WTC11 (cell line): ENCODE measurements at regions not wholly inside any gene's neighbourhood (a gene's known extent, or its start where the extent isn't known, plus 50 kb on each side); places are given as distances from the start of the nearest gene placed in this dataset.

Experiments
- ATAC-seq: fragments of 200-7000 bp; cut with Tn5 transposase; 2 replicates; pipeline ENCODE4 v1.10.0; 2021; ENCODE audit warnings: mild to moderate bottlenecking, moderate library complexity
- CTCF ChIA-PET: fragments of 300-600 bp; sonication (Branson Sonifier 250); formaldehyde crosslinking; loops from one replicate; lab custom pipeline; 2021; ENCODE audit warnings: antibody characterized with exemption; lab: Charles Lee
- POLR2A ChIA-PET: fragments of 350-600 bp; sonication (Branson Sonifier 250); formaldehyde crosslinking; loops from one replicate; lab custom pipeline; 2021; ENCODE audit warnings: antibody characterized with exemption; lab: Charles Lee
- DNase-seq: peaks from one replicate; pipeline ENCODE4 v3.0.0; 2021; ENCODE audit warnings: low spot score
- H3K27ac Mint-ChIP-seq: 2 replicates; pipeline ENCODE4 v1.8.0; 2021; ENCODE audit warnings: mixed read lengths
- H3K27me3 Mint-ChIP-seq: 2 replicates; pipeline ENCODE4 v1.8.0; 2021; ENCODE audit warnings: low read depth, mild to moderate bottlenecking, moderate library complexity, mixed read lengths
- H3K36me3 Mint-ChIP-seq: 2 replicates; pipeline ENCODE4 v1.8.0; 2021; ENCODE audit warnings: mixed read lengths
- H3K4me1 Mint-ChIP-seq: 2 replicates; pipeline ENCODE4 v1.8.0; 2022; ENCODE audit warnings: mixed read lengths
- H3K4me3 Mint-ChIP-seq: 2 replicates; pipeline ENCODE4 v1.8.0; 2021; ENCODE audit warnings: mild to moderate bottlenecking, moderate library complexity, mixed read lengths
- H3K9me3 Mint-ChIP-seq: 2 replicates; pipeline ENCODE4 v1.8.0; 2021; ENCODE audit warnings: mixed read lengths
- ATF2 ChIP-seq: sonication (generic); formaldehyde crosslinking; IDR thresholded peaks from 2 replicates; pipeline ENCODE4 v1.8.1; 2022; ENCODE audit warnings: low read depth, missing genetic modification reagents, borderline replicate concordance
- E2F1 ChIP-seq: sonication (generic); formaldehyde crosslinking; IDR thresholded peaks from 2 replicates; pipeline ENCODE4 v1.8.0; 2022; ENCODE audit warnings: mild to moderate bottlenecking, missing genetic modification reagents
- KAT7 ChIP-seq: sonication (generic); formaldehyde crosslinking; IDR thresholded peaks from 2 replicates; pipeline ENCODE4 v1.8.1; 2023; ENCODE audit warnings: missing genetic modification reagents, mild to moderate bottlenecking, borderline replicate concordance
- MYBL2 ChIP-seq: sonication (generic); formaldehyde crosslinking; IDR thresholded peaks from 2 replicates; pipeline ENCODE4 v1.8.1; 2023; ENCODE audit warnings: mild to moderate bottlenecking, moderate library complexity, missing genetic modification reagents
- NFATC4 ChIP-seq: fragments of 250-450 bp; sonication (Bioruptor Pico); IDR thresholded peaks from 2 replicates; pipeline ENCODE4 v1.9.0; 2021; ENCODE audit warnings: mild to moderate bottlenecking
- NR3C1 ChIP-seq: sonication (generic); formaldehyde crosslinking; conservative IDR thresholded peaks from 2 replicates; pipeline ENCODE4 v1.8.1; 2023; ENCODE audit warnings: low read depth, mild to moderate bottlenecking, missing genetic modification reagents
- PRDM15 ChIP-seq: sonication (generic); formaldehyde crosslinking; IDR thresholded peaks from 2 replicates; pipeline ENCODE4 v1.8.0; 2022; ENCODE audit warnings: missing genetic modification reagents
- ZNF425 ChIP-seq: fragments of 250-450 bp; sonication (Bioruptor Pico); conservative IDR thresholded peaks from 2 replicates; pipeline ENCODE4 v1.9.0; 2021; ENCODE audit warnings: mild to moderate bottlenecking
- TF ChIP-seq, protein P1 (sequence below): sonication (generic); formaldehyde crosslinking; IDR thresholded peaks from 2 replicates; pipeline ENCODE4 v1.8.0; 2022; ENCODE audit warnings: mild to moderate bottlenecking, missing genetic modification reagents
- TF ChIP-seq, protein P2 (sequence below): sonication (generic); formaldehyde crosslinking; IDR thresholded peaks from 2 replicates; pipeline ENCODE4 v1.8.1; 2023; ENCODE audit warnings: mild to moderate bottlenecking, missing genetic modification reagents
- TF ChIP-seq, protein P3 (sequence below): fragments of 250-450 bp; sonication (Bioruptor Pico); IDR thresholded peaks from 2 replicates; pipeline ENCODE4 v2.1.2; 2022; ENCODE audit warnings: mild to moderate bottlenecking, moderate library complexity
- TF ChIP-seq, protein P4 (sequence below): fragments of 250-450 bp; sonication (Bioruptor Pico); IDR thresholded peaks from 2 replicates; pipeline ENCODE4 v1.9.0; 2021; ENCODE audit warnings: mild to moderate bottlenecking
- TF ChIP-seq, protein P5 (sequence below): sonication (generic); formaldehyde crosslinking; IDR thresholded peaks from 2 replicates; pipeline ENCODE4 v1.8.1; 2022; ENCODE audit warnings: mild to moderate bottlenecking, missing genetic modification reagents, moderate library complexity, borderline replicate concordance

DNA sequence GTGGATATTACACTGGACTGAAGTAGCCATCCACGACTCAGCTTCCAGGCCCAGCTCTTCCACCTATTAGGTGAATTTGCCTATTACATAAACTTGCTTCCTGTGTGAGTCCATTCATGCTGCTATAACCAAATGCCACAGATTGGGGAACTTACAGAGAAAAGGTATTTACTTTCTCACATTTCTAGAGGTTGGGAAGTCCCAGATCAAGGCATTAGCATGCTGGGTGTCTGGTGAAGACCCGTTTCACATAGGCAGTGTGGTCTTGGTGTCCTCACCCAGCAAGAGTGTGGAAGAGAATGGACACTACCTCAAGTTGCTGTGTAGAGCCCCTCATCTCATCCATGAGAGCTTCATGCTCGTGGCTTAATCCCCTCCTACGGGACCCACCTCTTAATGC, 282.6 kb downstream of the IRX1 start (continued):
- TF ChIP-seq E2F1 (CRISPR knock-in tag): no peak
- no peak for TF ChIP-seq PRDM15 (CRISPR knock-in tag)
- TF ChIP-seq MYBL2 (CRISPR knock-in tag): no peak
- TF ChIP-seq KAT7 (CRISPR knock-in tag): no peak
- TF ChIP-seq, protein P1, sequence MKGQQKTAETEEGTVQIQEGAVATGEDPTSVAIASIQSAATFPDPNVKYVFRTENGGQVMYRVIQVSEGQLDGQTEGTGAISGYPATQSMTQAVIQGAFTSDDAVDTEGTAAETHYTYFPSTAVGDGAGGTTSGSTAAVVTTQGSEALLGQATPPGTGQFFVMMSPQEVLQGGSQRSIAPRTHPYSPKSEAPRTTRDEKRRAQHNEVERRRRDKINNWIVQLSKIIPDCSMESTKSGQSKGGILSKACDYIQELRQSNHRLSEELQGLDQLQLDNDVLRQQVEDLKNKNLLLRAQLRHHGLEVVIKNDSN (CRISPR knock-in tag): no peak

- no peaks in the 10 kb centered on the region for H3K4me1 Mint-ChIP-seq
- no peaks in the 10 kb centered on the region for H3K36me3 Mint-ChIP-seq
- POLR2A ChIA-PET: no interaction called here
- H3K27me3 Mint-ChIP-seq: no peaks in the 10 kb centered on the region
- H3K27ac Mint-ChIP-seq: no peak overlapping the region
- no peak for TF ChIP-seq NR3C1 (CRISPR knock-in tag)
- CTCF ChIA-PET: no interaction called here
- ATAC-seq (no peak), DNase-seq (no peak)
- peaks cover 3% of the 10 kb centered on the region; the same call in 1 of the 2 replicates for H3K9me3 Mint-ChIP-seq
- no peak overlapping the region for H3K4me3 Mint-ChIP-seq
Measured at GRCh38 chr5:3883040-3883439, 287.4 kb downstream of the IRX1 start.

DNA sequence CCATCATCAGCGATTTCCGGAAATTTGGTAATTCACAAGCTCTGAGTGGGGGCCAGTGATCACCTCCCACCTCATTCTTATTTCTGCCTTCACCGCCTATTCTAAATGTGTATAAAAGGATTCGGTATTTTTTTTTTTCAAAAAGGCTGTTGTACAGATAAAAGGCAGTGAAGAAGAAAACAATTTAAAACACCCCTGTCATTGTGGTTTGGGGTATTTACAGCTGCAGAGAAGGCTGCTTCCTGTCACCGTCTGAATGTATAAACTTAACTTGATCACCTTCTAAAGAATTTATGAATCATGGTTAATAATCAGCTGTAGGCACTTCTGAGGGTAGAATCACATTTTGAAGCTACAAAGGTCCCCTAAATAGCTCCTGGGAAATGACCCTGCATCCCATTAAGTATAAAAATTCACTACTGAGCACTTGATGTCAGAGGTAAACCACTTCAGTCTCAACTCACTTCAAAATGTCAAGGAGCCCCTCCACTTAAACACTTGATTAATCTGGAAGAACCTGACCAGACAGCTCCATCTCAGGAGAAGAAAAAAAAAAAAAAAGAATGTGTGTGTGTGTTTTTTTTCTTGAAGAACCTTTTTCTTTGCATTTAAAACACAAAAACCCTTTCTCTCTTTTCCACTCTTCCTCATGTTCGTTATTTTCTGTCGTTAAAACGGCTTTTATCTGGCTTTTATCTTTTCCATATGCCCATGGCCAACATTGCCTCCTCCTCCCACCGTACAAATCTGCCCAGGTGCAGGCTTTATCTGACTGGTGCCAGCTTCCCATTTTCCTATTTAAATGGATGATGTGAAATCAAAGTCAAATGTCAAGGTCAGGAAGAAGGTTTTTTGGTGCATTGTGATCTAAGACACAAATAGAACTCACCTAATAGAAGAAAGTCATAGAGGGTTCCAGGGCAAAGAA, 291.2 kb downstream of the IRX1 start:
- DNase-seq: no peak
- POLR2A ChIA-PET: interaction anchor here (0.6 kb wide), 1 partner anchor 1005 kb away, joined by 3 read pairs; no protein-coding TSS in a partner anchor
- CTCF ChIA-PET: no interaction called here
- Mint-ChIP-seq H3K27me3 (peaks cover 9% of the 10 kb centered on the region), H3K9me3 (peaks cover 9% of the 10 kb centered on the region), H3K4me3 (no peak overlapping the region), H3K4me1 (peaks cover 15% of the 10 kb centered on the region), H3K27ac (no peak overlapping the region; the same call in 1 of the 2 replicates), H3K36me3 (peaks cover 4% of the 10 kb centered on the region; the same call in 1 of the 2 replicates)
- no peak for ATAC-seq
- TF ChIP-seq ATF2 (CRISPR knock-in tag) (no peak), NFATC4 (CRISPR knock-in tag) (no peak), ZNF425 (CRISPR knock-in tag) (no peak)
- TF ChIP-seq, protein P1 (CRISPR knock-in tag): no peak
- TF ChIP-seq, protein P2, sequence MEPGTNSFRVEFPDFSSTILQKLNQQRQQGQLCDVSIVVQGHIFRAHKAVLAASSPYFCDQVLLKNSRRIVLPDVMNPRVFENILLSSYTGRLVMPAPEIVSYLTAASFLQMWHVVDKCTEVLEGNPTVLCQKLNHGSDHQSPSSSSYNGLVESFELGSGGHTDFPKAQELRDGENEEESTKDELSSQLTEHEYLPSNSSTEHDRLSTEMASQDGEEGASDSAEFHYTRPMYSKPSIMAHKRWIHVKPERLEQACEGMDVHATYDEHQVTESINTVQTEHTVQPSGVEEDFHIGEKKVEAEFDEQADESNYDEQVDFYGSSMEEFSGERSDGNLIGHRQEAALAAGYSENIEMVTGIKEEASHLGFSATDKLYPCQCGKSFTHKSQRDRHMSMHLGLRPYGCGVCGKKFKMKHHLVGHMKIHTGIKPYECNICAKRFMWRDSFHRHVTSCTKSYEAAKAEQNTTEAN (CRISPR knock-in tag): no peak
- TF ChIP-seq, protein P3, sequence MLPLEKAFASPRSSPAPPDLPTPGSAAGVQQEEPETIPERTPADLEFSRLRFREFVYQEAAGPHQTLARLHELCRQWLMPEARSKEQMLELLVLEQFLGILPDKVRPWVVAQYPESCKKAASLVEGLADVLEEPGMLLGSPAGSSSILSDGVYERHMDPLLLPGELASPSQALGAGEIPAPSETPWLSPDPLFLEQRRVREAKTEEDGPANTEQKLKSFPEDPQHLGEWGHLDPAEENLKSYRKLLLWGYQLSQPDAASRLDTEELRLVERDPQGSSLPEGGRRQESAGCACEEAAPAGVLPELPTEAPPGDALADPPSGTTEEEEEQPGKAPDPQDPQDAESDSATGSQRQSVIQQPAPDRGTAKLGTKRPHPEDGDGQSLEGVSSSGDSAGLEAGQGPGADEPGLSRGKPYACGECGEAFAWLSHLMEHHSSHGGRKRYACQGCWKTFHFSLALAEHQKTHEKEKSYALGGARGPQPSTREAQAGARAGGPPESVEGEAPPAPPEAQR (CRISPR knock-in tag): no peak
- TF ChIP-seq, protein P4, sequence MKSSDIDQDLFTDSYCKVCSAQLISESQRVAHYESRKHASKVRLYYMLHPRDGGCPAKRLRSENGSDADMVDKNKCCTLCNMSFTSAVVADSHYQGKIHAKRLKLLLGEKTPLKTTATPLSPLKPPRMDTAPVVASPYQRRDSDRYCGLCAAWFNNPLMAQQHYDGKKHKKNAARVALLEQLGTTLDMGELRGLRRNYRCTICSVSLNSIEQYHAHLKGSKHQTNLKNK (CRISPR knock-in tag): no peak
- TF ChIP-seq, protein P5, sequence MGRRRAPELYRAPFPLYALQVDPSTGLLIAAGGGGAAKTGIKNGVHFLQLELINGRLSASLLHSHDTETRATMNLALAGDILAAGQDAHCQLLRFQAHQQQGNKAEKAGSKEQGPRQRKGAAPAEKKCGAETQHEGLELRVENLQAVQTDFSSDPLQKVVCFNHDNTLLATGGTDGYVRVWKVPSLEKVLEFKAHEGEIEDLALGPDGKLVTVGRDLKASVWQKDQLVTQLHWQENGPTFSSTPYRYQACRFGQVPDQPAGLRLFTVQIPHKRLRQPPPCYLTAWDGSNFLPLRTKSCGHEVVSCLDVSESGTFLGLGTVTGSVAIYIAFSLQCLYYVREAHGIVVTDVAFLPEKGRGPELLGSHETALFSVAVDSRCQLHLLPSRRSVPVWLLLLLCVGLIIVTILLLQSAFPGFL (CRISPR knock-in tag): no peak
